Panc1 (cell line): ENCODE measurements at regions not wholly inside any gene's neighbourhood (a gene's known extent, or its start where the extent isn't known, plus 50 kb on each side); places are given as distances from the start of the nearest gene placed in this dataset.

Experiments
- POLR2AphosphoS5 ChIP-seq: IDR thresholded peaks from 2 replicates; pipeline ENCODE4 v1.6.1; 2012; ENCODE audit warnings: mild to moderate bottlenecking, low read depth, low read length, moderate library complexity
- SIN3A ChIP-seq: IDR thresholded peaks from 2 replicates; pipeline ENCODE4 v1.6.1; 2012; ENCODE audit warnings: low read depth, mild to moderate bottlenecking, low read length, moderate library complexity, borderline replicate concordance; ENCODE audit not compliant: insufficient read depth
- TF ChIP-seq, protein P1 (sequence below): fragments of 450-650 bp; IDR thresholded peaks from 2 replicates; pipeline ENCODE4 v1.5.1; 2017; ENCODE audit warnings: mild to moderate bottlenecking

DNA sequence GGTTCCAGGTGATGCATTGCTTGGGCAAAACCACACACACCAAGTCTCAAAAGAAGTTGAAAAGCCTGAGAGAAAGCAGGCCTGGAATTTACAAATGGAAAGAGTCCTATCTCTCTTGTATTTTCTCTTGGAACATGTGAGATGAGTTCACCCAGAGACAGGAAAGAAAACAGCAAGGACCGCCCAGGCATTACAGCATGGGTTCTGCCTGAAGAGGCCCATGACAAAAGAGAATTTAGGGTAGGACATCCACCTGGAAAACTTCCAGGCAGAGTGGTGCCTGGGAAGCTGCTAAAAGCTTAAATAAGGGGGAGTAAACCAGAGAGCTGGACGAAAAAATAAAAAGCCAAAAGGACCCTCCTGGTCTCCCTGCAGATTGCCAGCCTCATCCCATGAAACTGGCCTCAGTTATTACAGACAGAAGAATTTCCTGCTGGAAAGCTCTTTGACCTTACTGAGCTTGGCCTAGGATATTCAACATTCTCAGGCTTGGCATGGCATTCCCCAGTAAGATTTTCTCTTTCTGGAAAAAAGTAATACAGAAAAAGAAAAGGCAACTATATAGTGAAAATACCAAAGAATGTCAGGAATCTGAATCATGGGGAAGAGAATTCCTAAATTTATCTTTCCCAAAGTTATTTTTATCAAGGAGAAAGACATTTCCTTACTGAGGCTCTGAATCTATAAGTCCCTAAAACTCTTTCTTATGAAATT lies 121.3 kb upstream of the NUDT4 start:
- TF ChIP-seq, protein P1, sequence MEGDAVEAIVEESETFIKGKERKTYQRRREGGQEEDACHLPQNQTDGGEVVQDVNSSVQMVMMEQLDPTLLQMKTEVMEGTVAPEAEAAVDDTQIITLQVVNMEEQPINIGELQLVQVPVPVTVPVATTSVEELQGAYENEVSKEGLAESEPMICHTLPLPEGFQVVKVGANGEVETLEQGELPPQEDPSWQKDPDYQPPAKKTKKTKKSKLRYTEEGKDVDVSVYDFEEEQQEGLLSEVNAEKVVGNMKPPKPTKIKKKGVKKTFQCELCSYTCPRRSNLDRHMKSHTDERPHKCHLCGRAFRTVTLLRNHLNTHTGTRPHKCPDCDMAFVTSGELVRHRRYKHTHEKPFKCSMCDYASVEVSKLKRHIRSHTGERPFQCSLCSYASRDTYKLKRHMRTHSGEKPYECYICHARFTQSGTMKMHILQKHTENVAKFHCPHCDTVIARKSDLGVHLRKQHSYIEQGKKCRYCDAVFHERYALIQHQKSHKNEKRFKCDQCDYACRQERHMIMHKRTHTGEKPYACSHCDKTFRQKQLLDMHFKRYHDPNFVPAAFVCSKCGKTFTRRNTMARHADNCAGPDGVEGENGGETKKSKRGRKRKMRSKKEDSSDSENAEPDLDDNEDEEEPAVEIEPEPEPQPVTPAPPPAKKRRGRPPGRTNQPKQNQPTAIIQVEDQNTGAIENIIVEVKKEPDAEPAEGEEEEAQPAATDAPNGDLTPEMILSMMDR: no peak
- no peak for TF ChIP-seq POLR2AphosphoS5
- TF ChIP-seq SIN3A: no peak
